Fibroblast of the aortic adventitia (primary cell): ENCODE measurements at regions not wholly inside any gene's neighbourhood (a gene's known extent, or its start where the extent isn't known, plus 50 kb on each side); places are given as distances from the start of the nearest gene placed in this dataset.

Source experiments
- DNase-seq: peaks from one replicate; pipeline ENCODE4 v3.0.0-alpha.2; 2010; ENCODE audit warnings: low read depth
- H3K4me3 ChIP-seq: 2 replicates; pipeline ENCODE4 v1.5.1; 2011; ENCODE audit warnings: low read depth, mild to moderate bottlenecking, control low read depth, low read length, moderate library complexity
- CTCF ChIP-seq: IDR thresholded peaks from 2 replicates; pipeline ENCODE4 v1.5.1; 2011; ENCODE audit warnings: mild to moderate bottlenecking, low read length, control low read depth, inconsistent platforms; ENCODE audit not compliant: insufficient read depth

- DNase-seq = no peak
- TF ChIP-seq CTCF = no peak
- no peak overlapping the region for H3K4me3 ChIP-seq
These were observed 104.6 kb upstream of the TNFAIP3 start for GRCh38 chr6:137762168-137763090.

- DNase-seq = no peak
- no peak for TF ChIP-seq CTCF
- H3K4me3 ChIP-seq = no peak overlapping the region
These were observed 103.6 kb upstream of the TNFAIP3 start for GRCh38 chr6:137763436-137763835.

GRCh38 chr6:137763886-137764285 is 103.2 kb upstream of the TNFAIP3 start:
- no peak overlapping the region for H3K4me3 ChIP-seq
- no peak for TF ChIP-seq CTCF
- DNase-seq = no peak

GRCh38 chr6:137764464-137764863 is 102.6 kb upstream of the TNFAIP3 start:
- no peak overlapping the region for H3K4me3 ChIP-seq
- TF ChIP-seq CTCF = no peak
- peak; percentile 90 for DNase-seq

GRCh38 chr6:137765059-137765458 is 102.0 kb upstream of the TNFAIP3 start:
- peak; percentile 21 for DNase-seq
- no peak for TF ChIP-seq CTCF
- H3K4me3 ChIP-seq = no peak overlapping the region

GRCh38 chr6:137766596-137767370 is 100.3 kb upstream of the TNFAIP3 start:
- no peak overlapping the region for H3K4me3 ChIP-seq
- DNase-seq = no peak
- TF ChIP-seq CTCF = no peak
